Keratinocyte (primary cell): ENCODE measurements at regions not wholly inside any gene's neighbourhood (a gene's known extent, or its start where the extent isn't known, plus 50 kb on each side); places are given as distances from the start of the nearest gene placed in this dataset.
"Not testable (repeated sequence)": the region's sequence is repeated elsewhere in the genome, so short reads cannot be mapped to it uniquely, and the experiment has no call there.

ENCODE experiments used
- DNase-seq: peaks from one replicate; pipeline ENCODE4 v3.0.0-alpha.2; 2011; ENCODE audit warnings: low read depth, missing footprints, low spot score
- FAIRE-seq: peaks from 2 replicates; lab custom pipeline; 2011; peaks lifted over from hg19 to GRCh38; lab: Jason Lieb, UNC
- H2AFZ ChIP-seq: 2 replicates; pipeline ENCODE4 v1.6.0; 2012; ENCODE audit warnings: low read length, control low read depth, inconsistent platforms; ENCODE audit not compliant: control insufficient read depth
- H3K27ac ChIP-seq: 2 replicates; pipeline ENCODE4 v1.5.1; 2011; ENCODE audit warnings: low read length; ENCODE audit not compliant: control insufficient read depth, insufficient read depth
- H3K27me3 ChIP-seq: 3 replicates; pipeline ENCODE4 v1.6.0; 2011; ENCODE audit warnings: low read length; ENCODE audit not compliant: control insufficient read depth, insufficient read depth; ENCODE audit errors: extremely low read depth
- H3K36me3 ChIP-seq, 2 experiments: 2 replicates in 1 of 2; 3 replicates in 1 of 2; pipeline ENCODE4 v1.5.1; 2011; ENCODE audit warnings: low read length in 2 of 2, mild to moderate bottlenecking in 1 of 2; ENCODE audit not compliant: control insufficient read depth in 2 of 2, insufficient read depth in 2 of 2; ENCODE audit errors: extremely low read depth in 1 of 2
- H3K4me1 ChIP-seq: 3 replicates; pipeline ENCODE4 v1.5.1; 2011; ENCODE audit warnings: low read length; ENCODE audit not compliant: control insufficient read depth, insufficient read depth; ENCODE audit errors: extremely low read depth
- H3K4me2 ChIP-seq: 3 replicates; pipeline ENCODE4 v1.6.0; 2011; ENCODE audit warnings: low read depth, low read length; ENCODE audit not compliant: control insufficient read depth, insufficient read depth; ENCODE audit errors: extremely low read depth
- H3K4me3 ChIP-seq, 3 experiments: fragments of 200-600 bp in 1 of 3; sonication (generic) in 1 of 3; 2 replicates in 2 of 3; 3 replicates in 1 of 3; pipeline ENCODE4 v1.5.1; 2011 to 2016; ENCODE audit warnings: low read length in 3 of 3, mild to moderate bottlenecking in 3 of 3, control low read depth in 2 of 3, inconsistent platforms in 1 of 3, low read depth in 1 of 3, mixed read lengths in 1 of 3, mixed run types in 1 of 3, moderate library complexity in 1 of 3; ENCODE audit not compliant: control insufficient read depth in 2 of 3, insufficient read depth in 2 of 3; ENCODE audit errors: extremely low read depth in 1 of 3
- H3K79me2 ChIP-seq: 2 replicates; pipeline ENCODE4 v1.6.0; 2012; ENCODE audit warnings: low read length; ENCODE audit not compliant: control insufficient read depth, insufficient read depth
- H3K9ac ChIP-seq: 3 replicates; pipeline ENCODE4 v1.6.0; 2011; ENCODE audit warnings: low read length; ENCODE audit not compliant: control insufficient read depth, insufficient read depth; ENCODE audit errors: extremely low read depth
- H3K9me1 ChIP-seq: 3 replicates; pipeline ENCODE4 v1.6.0; 2011; ENCODE audit warnings: low read length; ENCODE audit not compliant: control insufficient read depth, insufficient read depth; ENCODE audit errors: extremely low read depth
- H3K9me3 ChIP-seq: 2 replicates; pipeline ENCODE4 v1.5.1; 2012; ENCODE audit warnings: low read depth, low read length; ENCODE audit not compliant: control insufficient read depth
- H4K20me1 ChIP-seq: 3 replicates; pipeline ENCODE4 v1.6.0; 2011; ENCODE audit warnings: low read length; ENCODE audit not compliant: control insufficient read depth, insufficient read depth; ENCODE audit errors: extremely low read depth
- EZH2 ChIP-seq: IDR thresholded peaks from one replicate; pipeline ENCODE4 v1.6.1; 2012; ENCODE audit warnings: inconsistent platforms, mild to moderate bottlenecking, low read length, moderate library complexity
- dilution Hi-C: fragments of 300-500 bp; cut with MboI; formaldehyde crosslinking; loops from one replicate; pipeline ENCODE4 v1.7.0; 2020; ENCODE audit warnings: low sequenced_read_pairs; ENCODE audit not compliant: extremely low pct_ligation_motif_present
- TF ChIP-seq, protein P1 (sequence below), 3 experiments: IDR thresholded peaks in 1 of 3; conservative IDR thresholded peaks in 1 of 3; optimal IDR thresholded peaks in 1 of 3; 2 replicates in 2 of 3; 3 replicates in 1 of 3; pipeline versions ENCODE3 to v1.5.1; 2011; ENCODE audit warnings: low read length in 3 of 3, mild to moderate bottlenecking in 3 of 3, moderate library complexity in 2 of 3, control low read depth in 1 of 3, inconsistent platforms in 1 of 3; ENCODE audit not compliant: insufficient read depth in 2 of 3; ENCODE audit errors: extremely low read depth in 1 of 3

DNA sequence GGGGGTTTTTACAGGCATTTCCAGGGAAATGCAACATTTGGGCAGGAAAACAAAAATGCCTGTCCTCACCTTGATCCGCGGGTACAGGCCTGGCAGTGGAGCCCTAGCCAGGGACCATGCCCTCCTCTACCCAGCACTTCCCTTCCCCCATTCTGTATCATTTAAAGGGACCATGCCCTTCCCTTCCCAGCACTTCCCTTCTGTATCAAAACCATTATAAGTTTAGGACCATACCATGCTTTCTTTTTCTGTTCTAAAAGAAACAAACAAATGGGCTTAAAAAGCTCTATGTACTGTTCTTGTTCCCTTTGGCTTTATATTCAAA, 166.9 kb upstream of the ZNF608 start:
- DNase-seq = no peak
- H3K4me1 ChIP-seq = no peaks in the 10 kb centered on the region
- dilution Hi-C loops = no loop called here
- no peak overlapping the region for H3K27ac ChIP-seq
- no peaks in the 10 kb centered on the region for H3K27me3 ChIP-seq
- H3K79me2 ChIP-seq = no peaks in the 10 kb centered on the region
- H3K36me3 ChIP-seq = no peaks in the 10 kb centered on the region
- no peak overlapping the region for H2AFZ ChIP-seq
- no peaks in the 10 kb centered on the region for H4K20me1 ChIP-seq
- H3K4me2 ChIP-seq = no peak overlapping the region
- H3K9me1 ChIP-seq = no peaks in the 10 kb centered on the region
- TF ChIP-seq, protein P1, sequence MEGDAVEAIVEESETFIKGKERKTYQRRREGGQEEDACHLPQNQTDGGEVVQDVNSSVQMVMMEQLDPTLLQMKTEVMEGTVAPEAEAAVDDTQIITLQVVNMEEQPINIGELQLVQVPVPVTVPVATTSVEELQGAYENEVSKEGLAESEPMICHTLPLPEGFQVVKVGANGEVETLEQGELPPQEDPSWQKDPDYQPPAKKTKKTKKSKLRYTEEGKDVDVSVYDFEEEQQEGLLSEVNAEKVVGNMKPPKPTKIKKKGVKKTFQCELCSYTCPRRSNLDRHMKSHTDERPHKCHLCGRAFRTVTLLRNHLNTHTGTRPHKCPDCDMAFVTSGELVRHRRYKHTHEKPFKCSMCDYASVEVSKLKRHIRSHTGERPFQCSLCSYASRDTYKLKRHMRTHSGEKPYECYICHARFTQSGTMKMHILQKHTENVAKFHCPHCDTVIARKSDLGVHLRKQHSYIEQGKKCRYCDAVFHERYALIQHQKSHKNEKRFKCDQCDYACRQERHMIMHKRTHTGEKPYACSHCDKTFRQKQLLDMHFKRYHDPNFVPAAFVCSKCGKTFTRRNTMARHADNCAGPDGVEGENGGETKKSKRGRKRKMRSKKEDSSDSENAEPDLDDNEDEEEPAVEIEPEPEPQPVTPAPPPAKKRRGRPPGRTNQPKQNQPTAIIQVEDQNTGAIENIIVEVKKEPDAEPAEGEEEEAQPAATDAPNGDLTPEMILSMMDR (optimal IDR thresholded peaks at IDR 0.05 in 1 of 3, IDR thresholded peaks at IDR 0.05 in 1 of 3, conservative IDR thresholded peaks at IDR 0.05 in 1 of 3; ENCODE audit: extremely low read depth in 1 of 3, insufficient read depth in 2 of 3, low read length in 3 of 3) = no peak
- no peak for TF ChIP-seq EZH2
- no peak for FAIRE-seq
- no peak overlapping the region for H3K9ac ChIP-seq
- H3K4me3 ChIP-seq = no peak overlapping the region
- H3K9me3 ChIP-seq = no peaks in the 10 kb centered on the region

- H3K9ac ChIP-seq, H3K9me3 ChIP-seq, H3K27me3 ChIP-seq, H3K27ac ChIP-seq, H2AFZ ChIP-seq, H3K4me2 ChIP-seq, H3K79me2 ChIP-seq, H3K36me3 ChIP-seq, H3K4me3 ChIP-seq, DNase-seq, H4K20me1 ChIP-seq, H3K4me1 ChIP-seq, H3K9me1 ChIP-seq, FAIRE-seq, dilution Hi-C loops: not testable (repeated sequence)
Observed at GRCh38 chr5:124916313-124916712, 169.9 kb upstream of the ZNF608 start.

DNA sequence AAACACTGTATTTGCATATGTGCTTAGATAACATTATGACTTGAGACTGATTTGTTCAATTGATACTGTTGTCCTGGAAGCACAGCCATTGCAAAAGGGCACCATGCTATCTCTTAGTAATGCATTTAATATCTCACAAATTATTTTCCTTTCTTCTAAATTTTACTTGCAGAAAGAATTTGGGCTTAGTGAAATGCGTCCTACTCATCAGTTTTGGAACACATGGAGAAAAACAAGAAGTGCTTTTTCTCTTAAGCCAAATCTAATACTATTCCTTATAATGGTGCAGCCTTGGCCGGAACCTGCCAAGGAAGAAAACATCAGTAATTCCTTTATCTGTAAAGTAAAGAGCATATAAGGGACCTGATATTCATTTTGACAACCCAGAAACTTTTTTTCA, 172.2 kb upstream of the ZNF608 start:
- Histone ChIP-seq H3K79me2 (no peaks in the 10 kb centered on the region), H3K9ac (no peak overlapping the region), H3K9me3 (no peaks in the 10 kb centered on the region), H4K20me1 (no peaks in the 10 kb centered on the region), H2AFZ (no peak overlapping the region), H3K4me1 (peaks cover 2% of the 10 kb centered on the region), H3K4me3 (no peak overlapping the region), H3K27ac (no peak overlapping the region), H3K9me1 (no peaks in the 10 kb centered on the region), H3K27me3 (no peaks in the 10 kb centered on the region), H3K4me2 (no peak overlapping the region), H3K36me3 (no peaks in the 10 kb centered on the region)
- dilution Hi-C loops = no loop called here
- FAIRE-seq = no peak
- DNase-seq = no peak
- TF ChIP-seq, protein P1 (optimal IDR thresholded peaks at IDR 0.05 in 1 of 3, IDR thresholded peaks at IDR 0.05 in 1 of 3, conservative IDR thresholded peaks at IDR 0.05 in 1 of 3; ENCODE audit: extremely low read depth in 1 of 3, insufficient read depth in 2 of 3, low read length in 3 of 3) = no peak
- TF ChIP-seq EZH2 = no peak
